GM12891 (cell line): ENCODE measurements at regions not wholly inside any gene's neighbourhood (a gene's known extent, or its start where the extent isn't known, plus 50 kb on each side); places are given as distances from the start of the nearest gene placed in this dataset.

Experiments used
- DNase-seq: peaks from one replicate; pipeline ENCODE4 v3.0.0; 2011; ENCODE audit warnings: low spot score; ENCODE audit not compliant: insufficient read length
- FAIRE-seq: peaks from 2 replicates; lab custom pipeline; 2011; peaks lifted over from hg19 to GRCh38; lab: Jason Lieb, UNC
- PAX5 ChIP-seq: IDR thresholded peaks from 2 replicates; pipeline ENCODE4 v1.6.1; 2011; ENCODE audit warnings: low read length, moderate library complexity, mild to moderate bottlenecking; ENCODE audit not compliant: insufficient read depth, severe bottlenecking
- POLR2A ChIP-seq: IDR thresholded peaks from 2 replicates; pipeline ENCODE4 v1.6.1; 2011; ENCODE audit warnings: low read depth, low read length, control low read depth
- POLR2AphosphoS5 ChIP-seq: IDR thresholded peaks from 2 replicates; pipeline ENCODE4 v1.6.1; 2011; ENCODE audit warnings: low read depth, low read length, control low read depth
- POU2F2 ChIP-seq: IDR thresholded peaks from 2 replicates; pipeline ENCODE4 v1.6.1; 2011; ENCODE audit warnings: low read depth, mild to moderate bottlenecking, control low read depth, low read length, moderate library complexity
- SPI1 ChIP-seq: IDR thresholded peaks from 2 replicates; pipeline ENCODE4 v1.6.1; 2011; ENCODE audit warnings: low read depth, low read length, control low read depth
- TAF1 ChIP-seq: IDR thresholded peaks from 2 replicates; pipeline ENCODE4 v1.6.1; 2011; ENCODE audit warnings: low read depth, low read length, control low read depth

GRCh38 chr7:40923626-40924025 lies 779.3 kb downstream of the INHBA start:
- FAIRE-seq: no peak
- TF ChIP-seq TAF1: no peak
- no peak for TF ChIP-seq SPI1
- TF ChIP-seq POU2F2: no peak
- TF ChIP-seq POLR2AphosphoS5: no peak
- TF ChIP-seq POLR2A: no peak
- no peak for TF ChIP-seq PAX5
- no peak for DNase-seq

- no peak for FAIRE-seq
- no peak for TF ChIP-seq POLR2A
- TF ChIP-seq SPI1: no peak
- TF ChIP-seq POU2F2: no peak
- no peak for TF ChIP-seq PAX5
- no peak for TF ChIP-seq POLR2AphosphoS5
- no peak for TF ChIP-seq TAF1
Measured at GRCh38 chr7:40922316-40922670, 780.6 kb downstream of the INHBA start.

GRCh38 chr7:40921589-40922315 lies 781.1 kb downstream of the INHBA start:
- DNase-seq (no peak), FAIRE-seq (no peak)
- TF ChIP-seq POU2F2 (no peak), PAX5 (no peak)

More at GRCh38 chr7:40922316-40922670, 780.6 kb downstream of the INHBA start:
- DNase-seq: no peak

GRCh38 chr7:40918701-40919271 lies 784.0 kb downstream of the SUGCT start:
- TF ChIP-seq SPI1: no peak
- TF ChIP-seq TAF1: no peak
- no peak for TF ChIP-seq POU2F2
- TF ChIP-seq POLR2A: no peak
- TF ChIP-seq PAX5: no peak
- TF ChIP-seq POLR2AphosphoS5: no peak
- DNase-seq: no peak
- FAIRE-seq: no peak

- TF ChIP-seq POU2F2: no peak
- TF ChIP-seq SPI1: no peak
- no peak for TF ChIP-seq POLR2AphosphoS5
- no peak for TF ChIP-seq POLR2A
- TF ChIP-seq TAF1: no peak
- TF ChIP-seq PAX5: no peak
- FAIRE-seq: no peak
- no peak for DNase-seq
Measured at GRCh38 chr7:40916813-40917212, 782.0 kb downstream of the SUGCT start.

GRCh38 chr7:40915071-40915470 lies 780.3 kb downstream of the SUGCT start:
- FAIRE-seq (no peak), DNase-seq (no peak)
- TF ChIP-seq SPI1 (no peak), POLR2AphosphoS5 (no peak), PAX5 (no peak)
